Epithelial cell of esophagus (primary cell): ENCODE measurements at regions not wholly inside any gene's neighbourhood (a gene's known extent, or its start where the extent isn't known, plus 50 kb on each side); places are given as distances from the start of the nearest gene placed in this dataset.
A peak's percentile ranks its signal among the peaks of the same experiment; 100 is the strongest.

Experiments
- DNase-seq: peaks from one replicate; pipeline ENCODE4 v3.0.0; 2010; ENCODE audit warnings: low read depth
- H3K4me3 ChIP-seq: 2 replicates; pipeline ENCODE4 v1.5.1; 2011; ENCODE audit warnings: mild to moderate bottlenecking, low read length, control low read depth
- CTCF ChIP-seq: IDR thresholded peaks from 2 replicates; pipeline ENCODE4 v1.5.1; 2011; ENCODE audit warnings: low read depth, mild to moderate bottlenecking, low read length, control low read depth, inconsistent platforms; ENCODE audit not compliant: insufficient read depth; ENCODE audit errors: missing control alignments

GRCh38 chrX:95907081-95907480, 777.6 kb upstream of the DIAPH2 start:
- no peak for TF ChIP-seq CTCF
- H3K4me3 ChIP-seq: no peak overlapping the region
- DNase-seq: no peak

- H3K4me3 ChIP-seq: no peak overlapping the region
- DNase-seq: no peak
- TF ChIP-seq CTCF: no peak
Observed at GRCh38 chrX:95911062-95911461, 773.6 kb upstream of the DIAPH2 start.

- H3K4me3 ChIP-seq: no peak overlapping the region
- TF ChIP-seq CTCF: no peak
- peak; percentile 6 for DNase-seq
Observed at GRCh38 chrX:95919605-95920004, 765.0 kb upstream of the DIAPH2 start.

- no peak for TF ChIP-seq CTCF
- peak; percentile 66 for DNase-seq
- H3K4me3 ChIP-seq: no peak overlapping the region
Observed at GRCh38 chrX:95945528-95945927, 739.1 kb upstream of the DIAPH2 start.

GRCh38 chrX:95949588-95949987, 735.1 kb upstream of the DIAPH2 start:
- DNase-seq: peak; percentile 90
- TF ChIP-seq CTCF: no peak
- H3K4me3 ChIP-seq: no peak overlapping the region

GRCh38 chrX:95950679-95951078, 734.0 kb upstream of the DIAPH2 start:
- H3K4me3 ChIP-seq: no peak overlapping the region
- no peak for TF ChIP-seq CTCF
- no peak for DNase-seq

- no peak for DNase-seq
- H3K4me3 ChIP-seq: no peak overlapping the region
- TF ChIP-seq CTCF: no peak
Observed at GRCh38 chrX:95953564-95953963, 731.1 kb upstream of the DIAPH2 start.
